Cerebellar cortex (tissue), 1 donor: ENCODE measurements at regions not wholly inside any gene's neighbourhood (a gene's known extent, or its start where the extent isn't known, plus 50 kb on each side); places are given as distances from the start of the nearest gene placed in this dataset.
"Not testable (repeated sequence)": the region's sequence is repeated elsewhere in the genome, so short reads cannot be mapped to it uniquely, and the experiment has no call there.

ENCODE experiments used
- DNase-seq: peaks from one replicate; pipeline ENCODE4 v3.0.0-alpha.2; 2015; ENCODE audit warnings: low spot score

GRCh38 chr2:53610260-53610659, 157.3 kb upstream of the CHAC2 start:
- peak; percentile 10 for DNase-seq

DNA sequence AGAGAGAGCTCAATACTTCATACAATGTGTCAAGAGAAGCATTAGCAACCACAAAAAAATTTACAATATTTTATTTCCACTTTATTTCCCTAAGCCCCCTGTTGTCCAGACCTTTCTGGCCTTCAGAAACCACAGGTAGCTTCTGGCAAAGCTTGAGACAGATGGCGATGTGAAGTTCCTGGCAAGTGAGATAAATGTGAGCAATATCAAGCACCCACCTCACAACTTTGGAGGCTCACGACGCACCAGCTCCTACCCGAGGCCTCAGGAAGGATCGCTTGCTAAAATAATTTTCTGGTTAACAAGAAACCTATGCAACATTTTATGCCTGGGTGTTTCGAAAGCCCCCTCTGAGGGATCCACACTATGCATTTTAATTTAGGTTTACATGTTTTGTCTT, 158.1 kb upstream of the CHAC2 start:
- peak; percentile 77 for DNase-seq

DNA sequence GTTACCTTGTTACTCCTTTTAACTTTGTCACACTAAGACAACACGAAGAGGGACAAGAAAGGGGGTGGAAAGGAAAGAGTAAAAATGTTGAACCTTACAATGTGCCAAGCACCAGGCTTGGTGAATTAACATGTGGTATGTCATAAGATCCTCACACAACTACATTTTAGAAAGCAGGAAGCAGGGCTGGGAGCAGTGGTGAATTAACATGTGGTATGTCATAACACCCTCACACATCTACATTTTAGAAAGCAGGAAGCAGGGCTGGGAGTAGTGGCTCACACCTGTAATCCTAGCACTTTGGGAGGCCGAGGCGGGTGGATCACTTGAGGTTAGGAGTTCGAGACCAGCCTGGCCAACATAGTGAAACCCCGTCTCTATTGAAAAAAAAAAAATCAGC, 159.3 kb upstream of the CHAC2 start:
- no peak for DNase-seq

- DNase-seq: no peak
These were observed 166.8 kb upstream of the CHAC2 start for GRCh38 chr2:53600815-53601214.

DNA sequence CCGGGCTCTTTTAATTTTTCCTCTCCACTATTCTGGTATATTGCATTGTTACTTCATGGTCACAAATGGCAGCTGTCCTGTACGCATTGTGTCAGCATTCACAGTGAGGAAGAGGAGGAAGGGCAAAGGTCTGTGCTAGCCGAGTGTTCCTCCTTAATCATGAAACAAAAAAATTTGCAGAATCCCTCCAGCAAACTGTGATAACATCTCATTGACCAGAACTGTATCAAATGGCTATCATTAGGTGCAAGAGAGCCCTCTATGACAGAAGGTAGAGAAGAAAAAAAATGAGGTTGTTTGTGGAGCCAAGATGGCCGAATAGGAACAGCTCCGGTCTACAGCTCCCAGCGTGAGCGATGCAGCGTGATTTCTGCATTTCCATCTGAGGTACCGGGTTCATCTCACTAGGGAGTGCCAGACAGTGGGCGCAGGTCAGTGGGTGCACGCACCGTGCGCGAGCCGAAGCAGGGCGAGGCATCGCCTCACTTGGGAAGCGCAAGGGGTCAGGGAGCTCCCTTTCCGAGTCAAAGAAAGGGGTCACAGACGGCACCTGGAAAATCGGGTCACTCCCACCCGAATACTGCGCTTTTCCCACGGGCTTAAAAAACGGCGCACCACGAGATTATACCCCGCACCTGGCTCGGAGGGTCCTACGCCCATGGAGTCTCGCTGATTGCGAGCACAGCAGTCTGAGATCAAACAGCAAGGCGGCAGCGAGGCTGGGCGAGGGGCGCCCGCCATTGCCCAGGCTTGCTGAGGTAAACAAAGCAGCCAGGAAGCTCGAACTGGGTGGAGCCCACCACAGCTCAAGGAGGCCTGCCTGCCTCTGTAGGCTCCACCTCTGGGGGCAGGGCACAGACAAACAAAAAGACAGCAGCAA, 180.6 kb upstream of the CHAC2 start:
- DNase-seq: not testable (repeated sequence)

- no peak for DNase-seq
These were observed 182.6 kb upstream of the CHAC2 start for GRCh38 chr2:53584986-53585385.

DNA sequence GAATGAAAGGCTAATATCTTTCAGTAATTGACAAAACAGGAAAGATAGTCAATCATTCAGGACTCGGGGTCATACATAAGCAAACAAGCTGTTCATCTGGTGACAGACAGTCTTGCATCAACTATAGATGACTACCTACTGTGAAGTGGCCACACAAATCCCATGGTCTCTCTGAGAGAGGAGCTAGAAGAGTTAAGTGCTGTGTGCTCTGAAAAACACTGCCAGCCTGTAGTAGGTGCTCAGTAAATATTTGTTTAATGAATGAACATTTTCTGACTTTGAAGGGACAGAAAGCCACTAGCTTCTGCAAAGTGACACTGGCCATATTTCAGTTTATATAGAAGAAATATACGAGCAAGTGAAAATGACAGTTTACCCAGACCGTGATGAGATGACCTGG, 184.0 kb upstream of the CHAC2 start:
- no peak for DNase-seq

- no peak for DNase-seq
These were observed 185.0 kb upstream of the CHAC2 start for GRCh38 chr2:53582556-53582955.

- no peak for DNase-seq
These were observed 191.4 kb upstream of the CHAC2 start for GRCh38 chr2:53576166-53576565.

- DNase-seq: peak; percentile 11
These were observed 191.9 kb upstream of the CHAC2 start for GRCh38 chr2:53575721-53576124.

DNA sequence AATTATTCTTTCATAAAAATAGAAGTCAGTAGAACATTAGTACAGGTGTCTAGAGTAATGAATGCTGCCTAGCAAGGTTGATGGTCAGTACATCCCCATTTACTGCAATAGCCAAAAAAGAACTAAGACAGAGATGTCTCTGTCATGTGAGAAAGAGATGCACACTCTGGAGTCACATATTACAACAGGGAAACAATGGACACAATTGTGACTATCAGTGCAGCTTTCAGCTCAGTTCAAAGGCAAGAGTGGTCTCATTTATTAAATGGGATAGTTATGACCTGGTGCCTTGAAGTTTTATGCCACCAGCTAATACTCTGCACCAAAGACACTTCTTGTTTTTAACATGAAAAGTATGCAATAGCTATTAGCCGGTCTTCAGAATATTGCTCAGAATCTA, 194.9 kb upstream of the CHAC2 start:
- DNase-seq: no peak

DNA sequence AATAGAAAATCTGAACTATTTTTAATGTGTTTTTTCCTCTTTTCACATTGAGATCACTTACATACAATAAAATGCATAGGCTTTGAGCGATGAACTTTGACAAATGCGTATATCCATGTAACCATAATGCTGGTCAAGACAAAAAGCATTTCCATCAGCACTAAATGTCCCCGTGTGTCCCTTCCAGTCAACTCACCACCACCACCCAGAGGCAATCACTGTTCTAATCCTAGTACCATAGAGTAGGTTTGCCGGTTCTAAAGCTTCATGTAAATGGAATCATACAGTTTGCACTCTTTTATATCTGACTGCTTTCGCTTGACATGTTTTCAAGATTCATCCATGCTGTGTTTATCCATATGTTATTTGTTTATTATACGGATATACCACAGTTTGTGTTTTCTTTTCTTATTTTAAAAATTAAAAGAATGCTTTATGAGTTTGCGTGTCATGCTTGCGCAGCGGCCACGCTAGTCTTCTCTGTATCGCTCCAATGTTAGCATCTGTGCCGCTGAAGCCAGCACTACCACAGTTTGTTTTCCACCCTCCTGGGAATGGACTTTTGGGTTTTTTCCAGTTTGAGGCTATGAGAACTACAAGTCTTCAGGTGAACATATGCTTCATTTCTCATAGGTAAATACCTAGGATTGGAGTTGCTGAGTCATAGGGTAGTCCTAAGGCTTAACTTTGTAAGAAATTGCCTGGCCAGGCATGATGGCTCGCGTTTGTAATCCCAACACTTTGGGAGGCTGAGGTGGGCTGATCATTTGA, 197.5 kb upstream of the CHAC2 start:
- no peak for DNase-seq

GRCh38 chr2:53568469-53568868, 199.1 kb upstream of the CHAC2 start:
- DNase-seq: no peak

DNA sequence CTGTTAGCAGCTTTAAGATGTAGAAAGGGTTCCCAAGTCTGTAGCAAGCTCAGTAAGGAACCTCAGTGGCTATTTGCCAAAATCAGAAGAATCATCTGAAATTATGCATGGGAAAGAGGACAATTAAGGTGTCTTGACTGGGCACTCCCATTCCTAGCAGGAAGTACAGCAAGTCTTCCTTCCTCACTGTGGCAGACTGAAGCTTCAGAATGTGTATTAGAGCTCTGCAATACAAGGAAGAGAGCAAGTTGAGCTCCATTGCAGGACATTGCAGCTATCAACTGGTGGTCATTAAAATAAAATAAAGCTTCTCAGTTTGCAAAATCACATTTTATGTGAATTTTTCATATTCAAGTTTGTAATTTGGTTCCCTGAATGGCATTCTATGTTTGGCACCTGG, 200.5 kb upstream of the CHAC2 start:
- DNase-seq: no peak

GRCh38 chr2:53562407-53562806, 205.2 kb upstream of the CHAC2 start:
- no peak for DNase-seq

GRCh38 chr2:53561155-53561554, 206.4 kb upstream of the CHAC2 start:
- DNase-seq: no peak

GRCh38 chr2:53559302-53559966, 208.2 kb upstream of the CHAC2 start:
- DNase-seq: no peak

GRCh38 chr2:53558867-53559266, 208.7 kb upstream of the CHAC2 start:
- no peak for DNase-seq

- no peak for DNase-seq
These were observed 218.1 kb upstream of the CHAC2 start for GRCh38 chr2:53549497-53549896.

DNA sequence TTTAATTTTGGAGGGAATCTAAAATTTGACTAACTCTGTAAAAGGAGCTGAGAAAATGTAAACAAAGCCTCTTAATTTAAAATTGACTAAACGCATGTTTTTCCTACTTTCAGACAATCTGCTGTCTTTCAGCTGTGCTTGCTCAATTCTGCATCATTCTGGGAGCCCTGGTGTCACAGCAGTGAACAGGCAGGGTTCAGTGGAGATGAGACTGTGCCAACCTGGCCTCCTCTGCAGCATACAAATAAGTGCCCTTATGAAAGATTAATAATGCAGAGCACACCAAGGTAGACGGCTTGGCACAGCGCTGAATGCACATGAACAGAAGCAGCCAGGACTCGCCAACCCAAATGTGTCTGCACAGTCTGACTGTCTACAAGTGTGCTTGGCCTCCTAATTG, 222.0 kb upstream of the CHAC2 start:
- peak; percentile 79 for DNase-seq

- no peak for DNase-seq
These were observed 222.6 kb upstream of the CHAC2 start for GRCh38 chr2:53544871-53545558.

- no peak for DNase-seq
These were observed 224.5 kb upstream of the CHAC2 start for GRCh38 chr2:53543083-53543482.
